ENCODE measurements at regions not wholly inside any gene's neighbourhood (a gene's known extent, or its start where the extent isn't known, plus 50 kb on each side); places are given as distances from the start of the nearest gene placed in this dataset.

GRCh38 chr13:100855151-100855550 lies 180.6 kb upstream of the TMTC4 start:
- no peak for DNase-seq (ENCODE audit: low read depth, low spot score)

DNA sequence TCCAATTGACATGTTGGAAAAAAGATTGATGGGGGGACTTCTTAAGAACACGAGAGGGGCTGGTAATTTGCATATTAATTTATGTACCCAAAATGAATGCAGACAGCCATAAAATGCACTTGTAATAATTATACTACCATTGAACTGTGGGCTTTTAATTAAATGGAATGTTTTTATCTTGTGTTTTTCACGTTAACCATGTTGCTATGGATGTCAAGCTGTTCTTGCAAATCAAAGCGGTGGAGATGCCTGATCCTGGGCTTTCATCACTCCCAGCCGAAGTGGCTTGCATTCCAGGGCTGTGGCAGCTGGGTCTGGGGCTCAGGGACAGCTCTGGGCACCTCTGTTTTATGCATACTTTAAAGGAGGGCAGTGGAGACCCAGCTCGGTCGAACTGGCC lies 179.4 kb upstream of the TMTC4 start:
- DNase-seq (ENCODE audit: low read depth, low spot score): peak; percentile 62

DNA sequence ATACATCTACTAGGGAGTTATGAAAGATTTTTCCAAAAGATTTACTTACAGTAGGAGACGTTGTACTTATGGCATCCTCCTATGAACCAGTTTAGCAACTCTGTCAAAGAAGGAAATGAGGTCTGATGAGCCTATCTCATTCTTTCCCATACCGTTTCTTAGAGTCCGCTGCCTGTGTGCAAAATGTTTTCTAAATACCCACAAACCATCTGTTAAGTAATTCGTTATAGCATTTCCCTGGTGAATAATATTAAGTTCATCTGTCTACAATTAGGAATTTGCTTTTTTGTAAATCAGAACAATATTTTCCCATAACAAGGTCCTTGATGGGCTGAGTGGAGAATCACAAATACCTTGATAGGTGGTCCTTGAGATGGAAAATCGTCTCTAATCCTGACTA lies 178.8 kb upstream of the TMTC4 start:
- no peak for DNase-seq (ENCODE audit: low read depth, low spot score)

- no peak for DNase-seq (ENCODE audit: low read depth, low spot score)
Measured at GRCh38 chr13:100852146-100852545, 177.6 kb upstream of the TMTC4 start.

GRCh38 chr13:100848304-100848703 lies 173.7 kb upstream of the TMTC4 start:
- DNase-seq (ENCODE audit: low read depth, low spot score): no peak

- DNase-seq (ENCODE audit: low read depth, low spot score): no peak
Measured at GRCh38 chr13:100845128-100845757, 170.6 kb upstream of the TMTC4 start.

DNA sequence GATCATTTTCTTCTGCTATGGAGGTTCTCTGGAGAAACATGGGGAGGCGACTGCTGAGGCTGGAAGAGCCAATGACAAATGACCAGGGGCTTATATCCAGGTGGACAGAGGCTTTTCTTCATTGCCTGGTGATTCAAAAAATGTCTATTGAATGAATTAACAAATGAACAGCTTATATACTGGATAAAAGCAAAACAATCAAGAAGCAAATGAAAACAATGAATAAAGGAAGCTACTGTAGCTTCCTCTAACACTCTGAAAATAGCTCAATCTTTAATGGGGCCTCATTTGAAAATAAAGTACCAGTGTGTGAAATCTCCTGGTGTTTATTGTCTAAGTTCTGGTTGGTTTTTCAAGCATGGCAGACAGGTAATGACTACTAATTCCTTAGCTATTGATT lies 167.5 kb upstream of the TMTC4 start:
- no peak for DNase-seq (ENCODE audit: low read depth, low spot score)

GRCh38 chr13:100838387-100838786 lies 163.8 kb upstream of the TMTC4 start:
- no peak for DNase-seq (ENCODE audit: low read depth, low spot score)

- DNase-seq (ENCODE audit: low read depth, low spot score): no peak
Measured at GRCh38 chr13:100837631-100838030, 163.0 kb upstream of the TMTC4 start.

DNA sequence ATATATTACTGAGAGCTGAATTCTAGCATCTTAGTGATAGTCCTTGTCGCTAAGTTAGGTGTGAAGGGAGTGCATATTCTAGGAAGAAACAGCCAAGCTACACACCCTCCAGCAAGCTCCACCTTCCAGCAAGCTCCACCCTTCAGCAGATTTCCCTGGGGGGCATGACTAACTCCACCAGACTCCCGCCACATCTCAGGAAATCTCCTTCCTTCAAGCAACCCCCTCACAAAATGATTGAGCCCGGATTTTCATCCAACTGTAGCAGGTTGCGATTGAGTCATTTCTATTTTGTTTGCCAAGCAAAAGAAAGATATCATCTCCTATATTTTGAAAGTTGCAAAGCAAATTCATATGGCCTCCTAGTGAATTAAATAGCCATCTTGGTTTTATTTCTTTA lies 162.1 kb upstream of the TMTC4 start:
- DNase-seq (ENCODE audit: low read depth, low spot score): no peak

- no peak for DNase-seq (ENCODE audit: low read depth, low spot score)
Measured at GRCh38 chr13:100835695-100836094, 161.1 kb upstream of the TMTC4 start.

DNA sequence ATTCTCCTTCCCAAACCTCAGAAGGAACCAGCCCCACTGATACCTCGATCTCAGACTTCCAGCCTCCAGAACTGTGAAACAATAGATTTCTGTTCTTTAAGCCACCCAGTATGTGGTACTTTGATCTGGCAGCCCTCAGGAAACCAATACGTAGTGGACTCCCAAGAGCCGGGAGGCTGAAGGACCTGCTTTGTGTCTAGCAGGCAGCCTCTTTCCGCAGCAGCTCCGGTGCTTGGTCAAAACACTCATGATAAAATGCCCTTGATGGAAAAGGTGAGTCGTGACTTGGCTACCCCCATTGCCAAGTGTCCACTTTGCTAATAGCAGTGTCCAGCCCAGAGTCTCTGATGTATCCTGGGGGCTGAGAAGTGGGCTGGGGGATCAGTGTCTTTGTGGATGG lies 158.8 kb upstream of the TMTC4 start:
- DNase-seq (ENCODE audit: low read depth, low spot score): no peak

DNA sequence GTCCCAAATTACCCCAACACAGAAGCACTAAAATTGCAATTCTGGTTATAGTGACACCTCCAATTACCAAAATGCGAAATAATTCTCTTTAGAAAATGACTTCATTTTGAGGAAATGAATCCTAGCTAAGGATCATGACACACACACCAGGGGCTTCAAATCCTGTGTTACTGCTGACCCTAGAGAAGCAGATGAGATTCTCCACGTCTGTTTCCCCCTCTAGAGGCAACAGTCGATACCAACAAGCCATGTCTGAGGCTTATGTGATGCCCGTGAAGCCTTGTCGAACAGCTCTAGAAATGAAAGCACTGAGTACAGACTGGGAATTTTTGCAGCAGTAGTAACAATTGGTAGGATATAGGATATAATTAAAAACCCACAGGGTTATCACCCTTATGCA lies 153.6 kb upstream of the TMTC4 start:
- no peak for DNase-seq (ENCODE audit: low read depth, low spot score)

- no peak for DNase-seq (ENCODE audit: low read depth, low spot score)
Measured at GRCh38 chr13:100827489-100828176, 153.0 kb upstream of the TMTC4 start.

DNA sequence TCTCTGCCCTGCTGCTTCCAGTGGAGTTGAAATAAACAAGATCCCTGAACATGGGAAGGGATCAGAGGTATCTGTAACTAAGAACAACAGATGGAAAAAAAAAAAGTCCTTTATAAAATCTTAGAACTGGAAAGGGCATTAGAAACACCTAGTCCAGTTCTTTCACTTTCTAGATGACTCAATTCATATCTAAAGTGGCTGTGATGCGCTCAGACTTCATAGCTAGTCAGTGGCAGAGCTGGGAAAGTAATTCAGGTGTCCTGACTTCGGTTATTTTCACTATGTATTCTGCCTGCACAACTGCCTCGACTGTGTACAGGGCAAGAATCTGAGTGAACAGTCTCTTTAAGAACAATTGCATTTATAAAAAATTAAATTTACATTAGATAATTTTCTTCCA lies 151.8 kb upstream of the TMTC4 start:
- no peak for DNase-seq (ENCODE audit: low read depth, low spot score)

DNA sequence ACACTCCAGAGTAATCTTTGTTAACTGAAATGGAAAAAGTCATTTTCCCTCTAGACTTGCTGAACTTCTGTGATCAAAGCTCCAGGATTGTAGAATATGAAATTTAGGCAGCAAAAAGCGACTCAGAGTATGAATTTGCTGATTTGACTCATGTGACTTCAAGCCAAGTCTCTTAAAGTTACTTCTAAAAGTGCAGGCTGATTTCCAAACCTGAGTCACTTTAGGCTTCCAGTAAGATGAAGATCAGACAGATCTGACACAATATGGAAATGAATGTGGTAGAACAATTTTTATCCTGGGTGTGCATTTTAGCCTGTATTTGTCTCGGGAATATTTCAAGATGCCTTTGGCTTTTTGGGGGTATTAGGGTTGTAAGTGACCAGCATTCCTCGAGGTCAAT lies 151.0 kb upstream of the TMTC4 start:
- peak; percentile 57 for DNase-seq (ENCODE audit: low read depth, low spot score)

GRCh38 chr13:100824366-100824765 lies 149.8 kb upstream of the TMTC4 start:
- no peak for DNase-seq (ENCODE audit: low read depth, low spot score)

GRCh38 chr13:100823448-100823847 lies 148.9 kb upstream of the TMTC4 start:
- DNase-seq (ENCODE audit: low read depth, low spot score): no peak

DNA sequence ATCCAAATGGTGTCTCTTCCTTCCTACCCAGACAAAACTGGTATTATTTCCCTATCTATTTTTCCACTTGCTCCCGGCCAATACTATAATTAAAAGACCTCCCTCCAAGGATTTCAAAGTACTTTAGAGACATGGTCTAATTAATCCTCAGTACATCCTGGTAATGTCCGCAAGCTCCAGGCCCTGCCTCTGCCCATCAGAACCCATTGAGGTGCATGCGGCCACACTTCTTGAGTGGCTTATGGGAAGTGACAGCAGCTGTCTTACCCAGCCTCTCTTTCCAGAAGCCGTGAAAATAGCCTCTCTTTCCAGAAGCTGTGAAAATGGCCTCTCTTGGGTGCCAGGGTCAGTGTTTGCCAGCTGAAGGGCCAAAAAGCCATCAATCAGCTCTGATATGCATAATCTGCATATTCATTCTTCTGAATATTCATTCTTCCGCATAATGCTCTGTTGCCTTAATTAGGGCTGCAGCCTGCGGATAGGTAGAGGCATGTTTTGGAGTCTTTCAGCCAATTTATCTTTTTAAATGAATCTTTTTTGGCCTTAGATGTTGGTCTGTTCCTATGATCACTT lies 148.4 kb upstream of the TMTC4 start:
- DNase-seq (ENCODE audit: low read depth, low spot score): no peak

GRCh38 chr13:100818711-100819110 lies 144.1 kb upstream of the TMTC4 start:
- peak; percentile 76 for DNase-seq (ENCODE audit: low read depth, low spot score)

DNA sequence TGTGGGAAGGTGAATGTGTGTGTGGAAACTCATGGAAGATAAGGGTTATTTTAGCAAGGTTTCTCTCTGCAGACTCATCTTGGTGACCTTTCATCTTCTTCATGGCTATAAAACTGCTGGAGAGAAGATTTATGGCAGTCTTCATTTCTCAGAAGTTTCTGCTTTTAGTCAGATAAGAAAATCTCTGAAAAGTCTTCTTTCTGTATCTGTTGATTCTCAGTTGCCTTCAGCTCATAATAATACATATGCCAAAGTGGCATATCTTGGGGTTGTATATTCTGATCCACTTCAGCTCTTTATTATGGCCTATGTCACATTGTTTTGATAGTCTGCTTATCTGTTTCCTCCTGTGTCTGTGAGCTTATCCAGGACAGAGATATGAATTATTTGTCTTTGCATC lies 143.3 kb upstream of the TMTC4 start:
- DNase-seq (ENCODE audit: low read depth, low spot score): no peak

GRCh38 chr13:100815476-100816046 lies 141.0 kb upstream of the TMTC4 start:
- no peak for DNase-seq (ENCODE audit: low read depth, low spot score)

DNA sequence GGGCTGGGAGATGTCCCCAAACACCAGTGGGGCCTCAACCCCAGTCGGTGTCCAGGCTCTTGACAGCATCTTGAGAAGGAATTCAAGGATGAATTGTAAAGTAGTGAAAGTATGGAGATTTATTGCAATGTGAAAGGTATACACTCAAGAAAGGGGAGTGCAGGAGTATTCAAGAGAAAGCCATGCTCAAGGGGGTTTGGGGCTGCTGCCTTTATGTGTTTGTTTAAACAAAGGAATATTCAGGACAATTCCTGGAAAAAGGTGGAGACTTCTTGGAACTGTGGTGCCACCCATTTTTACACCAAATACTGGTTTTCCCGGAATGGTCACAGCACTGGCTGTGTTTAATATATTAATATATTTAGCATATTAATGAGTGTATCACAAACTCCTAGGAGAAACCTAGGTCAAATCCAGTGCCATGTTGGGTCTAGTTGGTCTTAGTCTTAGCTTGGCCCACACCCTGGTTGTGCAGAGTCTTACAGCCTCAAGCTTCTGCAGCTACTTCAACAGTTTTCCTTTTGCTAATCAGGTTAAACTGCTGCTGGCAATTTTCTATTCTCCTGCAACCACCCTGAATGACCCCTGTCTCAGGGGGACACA lies 138.5 kb upstream of the TMTC4 start:
- no peak for DNase-seq (ENCODE audit: low read depth, low spot score)

All from astrocyte of the hippocampus (primary cell).